Stimulated activated CD4-positive, alpha-beta T cell treated with anti-CD3 and anti-CD28 coated beads, Interleukin-4, amount 100 ng/mL, for 48 hours (primary cell): ENCODE measurements at regions not wholly inside any gene's neighbourhood (a gene's known extent, or its start where the extent isn't known, plus 50 kb on each side); places are given as distances from the start of the nearest gene placed in this dataset.

Experiments
- DNase-seq, 2 donors: peaks; one replicate each; pipeline ENCODE4 v3.0.0-alpha.2; 2020; ENCODE audit warnings: low read depth in 2 of 2

GRCh38 chr3:168585544-168585943 lies 489.8 kb upstream of the GOLIM4 start:
- DNase-seq, result no peak

- no peak for DNase-seq
These were observed 488.3 kb upstream of the GOLIM4 start for GRCh38 chr3:168583977-168584376.

- no peak for DNase-seq
These were observed 486.8 kb upstream of the GOLIM4 start for GRCh38 chr3:168582503-168582902.

- DNase-seq, result no peak
These were observed 486.1 kb upstream of the GOLIM4 start for GRCh38 chr3:168581771-168582225.

DNA sequence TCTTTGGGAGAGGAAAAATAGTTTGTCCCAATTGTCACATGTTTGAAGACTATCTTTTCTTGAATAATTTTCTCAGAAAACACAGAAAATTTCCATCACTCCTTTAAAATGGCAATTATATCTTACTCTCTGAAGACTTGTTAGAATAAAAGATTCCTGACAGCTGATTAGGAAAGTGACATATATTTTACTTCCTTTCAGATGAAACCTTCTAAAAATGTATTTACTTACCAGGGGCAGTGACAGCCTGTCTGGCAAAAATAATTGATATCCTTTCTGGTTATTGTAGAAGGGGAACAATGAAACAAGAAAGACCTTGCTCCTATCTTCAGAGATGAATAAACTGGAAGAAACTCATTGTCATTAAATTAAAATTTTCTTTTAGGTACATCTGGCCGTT lies 483.3 kb upstream of the GOLIM4 start:
- DNase-seq, result no peak

DNA sequence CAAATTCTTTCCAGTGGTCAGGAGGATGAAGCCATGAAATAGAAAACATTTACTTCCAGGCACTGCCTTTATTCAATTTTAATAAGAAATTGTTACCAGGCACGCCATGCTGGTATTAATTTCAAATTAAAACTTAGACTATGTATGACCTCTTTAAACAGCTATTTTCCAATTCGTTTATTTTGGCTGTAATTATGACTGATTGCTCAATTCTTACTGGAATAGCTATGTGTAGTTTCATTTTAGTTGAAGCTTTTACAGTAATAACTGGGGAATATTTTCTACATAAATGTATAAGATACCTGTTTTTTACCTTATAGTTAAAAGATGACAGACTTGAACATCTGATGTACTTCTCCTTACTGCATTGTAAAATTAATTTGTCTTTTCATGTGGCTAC lies 480.0 kb upstream of the GOLIM4 start:
- no peak for DNase-seq

- no peak for DNase-seq
These were observed 478.9 kb upstream of the GOLIM4 start for GRCh38 chr3:168574455-168575158.

DNA sequence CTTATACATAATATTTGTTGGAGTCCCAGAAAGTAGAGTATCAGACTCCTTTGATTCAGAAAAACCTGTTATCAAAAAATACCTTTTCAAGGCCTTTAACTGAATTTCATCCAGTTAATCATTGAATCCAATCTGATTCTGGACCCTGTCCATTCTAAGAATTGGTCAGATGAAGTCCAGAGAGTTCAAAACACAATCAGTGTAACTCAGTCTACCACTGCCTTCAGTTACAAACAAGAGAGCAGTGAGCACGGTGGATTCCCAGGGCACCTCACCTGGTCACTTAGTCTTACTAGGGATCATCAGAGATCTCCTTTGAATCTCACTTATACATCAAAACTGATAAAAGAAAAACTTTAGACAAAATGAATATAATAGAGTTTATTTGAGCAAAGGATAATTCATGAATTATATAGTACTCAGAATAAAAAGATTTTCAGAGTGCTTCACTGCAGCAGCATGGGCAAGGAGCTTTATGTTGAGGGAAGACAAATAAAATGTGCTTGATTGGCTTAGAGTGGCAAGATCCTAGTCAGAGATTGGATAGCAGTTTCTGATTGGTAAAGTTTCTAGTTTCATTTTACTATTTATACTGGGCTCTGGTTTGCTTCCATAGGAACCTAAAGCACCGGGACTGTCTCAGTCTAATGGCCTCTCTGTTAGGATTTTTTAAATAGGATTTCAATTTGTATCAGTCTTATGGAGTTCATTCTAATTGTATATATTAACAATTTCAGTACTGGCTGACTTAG lies 474.9 kb upstream of the GOLIM4 start:
- DNase-seq, result no peak

- DNase-seq, result no peak
These were observed 463.1 kb upstream of the GOLIM4 start for GRCh38 chr3:168558728-168559411.

- no peak for DNase-seq
These were observed 456.5 kb upstream of the GOLIM4 start for GRCh38 chr3:168552251-168552650.

- DNase-seq, result no peak
These were observed 453.0 kb upstream of the GOLIM4 start for GRCh38 chr3:168548719-168549118.

DNA sequence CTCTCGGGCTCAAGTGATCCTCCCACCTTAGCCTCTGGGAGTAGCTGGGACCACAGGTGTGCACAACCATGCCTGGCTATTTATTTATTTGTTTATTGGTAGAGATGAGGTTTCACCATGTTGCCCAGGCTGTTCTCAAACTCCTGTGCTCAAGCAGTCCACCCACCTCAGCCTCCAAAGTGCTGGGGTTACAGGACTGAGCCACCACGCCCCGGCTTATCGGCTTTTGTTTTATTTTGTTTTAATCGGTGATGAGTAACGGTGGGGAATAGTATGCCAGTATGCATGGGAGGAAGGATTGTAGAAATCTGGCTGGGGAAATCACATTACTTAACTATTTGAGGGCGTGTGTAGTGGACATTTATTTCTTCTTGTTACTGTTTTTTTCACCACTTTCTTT lies 451.0 kb upstream of the GOLIM4 start:
- no peak for DNase-seq

DNA sequence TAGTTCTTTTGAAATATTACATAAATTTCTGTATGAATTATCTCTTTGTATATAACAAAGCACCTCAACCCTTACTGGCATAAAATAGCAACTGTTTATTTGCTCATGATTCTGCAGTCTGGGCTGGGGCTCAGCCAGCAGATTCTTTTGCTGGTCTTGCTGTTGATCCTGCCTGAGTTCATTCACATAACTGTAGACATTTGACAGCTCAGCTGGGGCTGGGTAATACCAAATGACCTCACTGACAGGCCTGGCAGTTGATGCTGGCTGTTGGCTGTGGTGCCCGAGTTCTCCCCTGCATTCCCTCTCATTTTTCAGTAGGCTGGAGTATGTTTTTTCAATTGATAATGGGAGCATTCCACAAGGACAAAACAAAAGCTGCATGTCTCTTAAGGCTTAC lies 449.9 kb upstream of the GOLIM4 start:
- DNase-seq, result no peak

- DNase-seq, result no peak
These were observed 448.6 kb upstream of the GOLIM4 start for GRCh38 chr3:168544097-168544957.

DNA sequence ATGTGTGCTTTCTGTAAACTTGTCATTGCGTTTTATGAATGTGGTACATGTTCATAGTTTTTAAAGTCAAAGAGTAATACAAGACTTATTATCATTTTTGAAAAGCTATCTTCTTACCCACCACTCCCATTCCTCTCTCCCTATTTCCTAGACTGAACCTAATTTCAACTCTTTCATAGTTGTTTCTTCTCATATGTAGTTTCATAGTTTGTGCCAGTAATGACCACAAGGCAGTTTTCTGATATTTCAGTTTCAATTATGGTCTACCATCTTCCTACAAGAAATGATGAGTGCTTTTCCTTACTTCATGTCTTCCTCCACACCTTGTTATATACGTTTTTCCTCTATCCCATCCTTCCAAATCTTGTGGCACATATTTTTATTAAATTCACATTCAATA lies 445.0 kb upstream of the GOLIM4 start:
- DNase-seq, result no peak

GRCh38 chr3:168539909-168540308 lies 444.2 kb upstream of the GOLIM4 start:
- no peak for DNase-seq

DNA sequence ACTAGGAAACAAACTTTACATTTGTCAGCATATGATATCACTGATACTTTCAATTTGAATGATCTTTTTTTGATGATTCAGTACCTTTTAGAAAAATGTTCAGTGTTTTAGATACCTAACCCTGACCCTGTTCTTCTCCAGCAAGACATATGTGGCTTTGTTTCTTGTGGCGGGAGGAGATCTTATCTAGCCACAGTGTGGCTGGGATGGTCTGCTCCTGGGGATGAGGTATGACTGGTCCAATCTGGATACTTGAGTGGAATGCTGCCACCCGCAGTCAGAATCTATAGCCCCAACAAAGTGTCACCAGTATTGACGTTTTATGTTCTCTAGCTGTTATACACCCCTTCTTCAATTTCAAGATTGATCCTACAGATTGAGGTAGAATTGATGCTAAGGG lies 439.0 kb upstream of the GOLIM4 start:
- DNase-seq, result no peak

GRCh38 chr3:168533600-168533999 lies 437.9 kb upstream of the GOLIM4 start:
- no peak for DNase-seq

- DNase-seq, result no peak
These were observed 436.4 kb upstream of the GOLIM4 start for GRCh38 chr3:168532135-168532534.

DNA sequence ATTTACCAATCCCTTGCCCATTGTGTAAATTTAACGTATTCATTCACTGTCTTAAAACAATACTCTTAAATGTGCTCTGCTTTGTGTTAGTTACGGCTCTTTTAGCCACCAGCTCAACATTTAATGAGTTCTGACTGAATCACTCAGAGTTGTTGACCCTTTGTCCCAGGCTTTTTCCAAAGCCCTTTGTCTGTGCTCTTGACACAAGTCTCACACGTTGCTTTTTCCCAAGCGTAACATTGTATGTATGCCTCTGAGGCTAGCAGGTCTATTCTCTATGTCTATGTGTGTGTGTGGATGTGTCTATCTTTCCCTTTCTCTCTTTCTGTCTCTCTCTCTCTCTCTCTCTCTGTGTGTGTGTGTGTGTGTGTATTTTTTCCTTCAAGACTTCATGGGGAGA lies 435.4 kb upstream of the GOLIM4 start:
- DNase-seq, result no peak

DNA sequence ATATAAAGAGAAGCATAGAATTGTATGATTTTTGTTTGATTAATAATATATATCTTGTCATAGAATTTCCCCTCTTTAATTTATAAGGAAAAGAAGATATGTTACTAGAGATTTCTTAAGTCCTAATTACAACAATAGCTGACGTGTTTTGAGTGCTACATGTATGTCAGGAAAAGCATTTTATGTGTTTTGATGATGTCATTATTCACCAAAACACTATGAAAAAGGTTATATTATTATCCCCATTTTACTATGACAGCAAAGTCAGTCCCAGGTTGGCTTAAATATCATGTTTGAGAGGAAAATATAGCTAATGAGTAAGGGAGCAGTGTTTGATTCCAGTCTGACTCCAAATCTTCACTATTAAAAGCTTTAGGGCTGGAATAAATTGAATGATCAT lies 428.4 kb upstream of the GOLIM4 start:
- no peak for DNase-seq
